ENCODE measurements at regions not wholly inside any gene's neighbourhood (a gene's known extent, or its start where the extent isn't known, plus 50 kb on each side); places are given as distances from the start of the nearest gene placed in this dataset. TPM values are rescaled to one million over a fixed set of nuclear protein-coding genes. Genes with fewer than 3 reads are reported as not detected.

DNA sequence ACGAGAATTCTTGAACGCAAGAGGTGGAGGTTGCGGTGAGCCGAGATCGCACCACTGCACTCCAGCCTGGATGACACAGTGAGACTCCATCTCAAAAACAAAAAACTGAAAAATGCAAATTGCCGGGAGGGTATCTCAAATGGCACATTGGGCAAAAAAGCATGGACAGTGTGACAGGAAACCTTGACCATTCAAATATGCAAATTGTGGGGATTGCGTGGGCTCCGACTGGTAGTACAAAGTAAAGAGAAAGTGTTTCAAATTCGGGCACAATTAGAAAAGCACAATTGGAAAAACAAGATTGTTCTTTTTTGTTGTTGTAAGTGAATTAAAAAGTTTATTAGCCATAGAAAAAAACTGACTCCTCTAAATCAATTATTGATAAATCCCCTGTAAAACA lies 56.7 kb upstream of the NUP160 start:
- Histone ChIP-seq H3K4me2 (ENCODE audit: low read length) (no peak overlapping the region), H3K9me3 (ENCODE audit: low read length) (no peaks in the 10 kb centered on the region), H3K4me3 (ENCODE audit: low read depth, low read length, poor library complexity, severe bottlenecking) (no peak overlapping the region), H2AFZ (ENCODE audit: low read length) (no peak overlapping the region), H4K20me1 (ENCODE audit: insufficient read depth, low read length) (no peaks in the 10 kb centered on the region), H3K36me3 (ENCODE audit: insufficient read depth, low read length) (no peaks in the 10 kb centered on the region), H3K27ac (ENCODE audit: low read depth, low read length, poor library complexity, severe bottlenecking) (no peak overlapping the region), H3K4me1 (ENCODE audit: insufficient read depth, low read length, poor library complexity, severe bottlenecking) (peaks cover 27% of the 10 kb centered on the region), H3K79me2 (ENCODE audit: insufficient read depth, low read depth, low read length) (no peaks in the 10 kb centered on the region), H3K9me2 (ENCODE audit: insufficient read depth, low read length) (no peaks in the 10 kb centered on the region)
- ChIA-PET POLR2A (no interaction called here), CTCF (ENCODE audit: unreplicated experiment) (no interaction called here)
- DNase-seq (ENCODE audit: low spot score): no peak
- TF ChIP-seq, protein P1, sequence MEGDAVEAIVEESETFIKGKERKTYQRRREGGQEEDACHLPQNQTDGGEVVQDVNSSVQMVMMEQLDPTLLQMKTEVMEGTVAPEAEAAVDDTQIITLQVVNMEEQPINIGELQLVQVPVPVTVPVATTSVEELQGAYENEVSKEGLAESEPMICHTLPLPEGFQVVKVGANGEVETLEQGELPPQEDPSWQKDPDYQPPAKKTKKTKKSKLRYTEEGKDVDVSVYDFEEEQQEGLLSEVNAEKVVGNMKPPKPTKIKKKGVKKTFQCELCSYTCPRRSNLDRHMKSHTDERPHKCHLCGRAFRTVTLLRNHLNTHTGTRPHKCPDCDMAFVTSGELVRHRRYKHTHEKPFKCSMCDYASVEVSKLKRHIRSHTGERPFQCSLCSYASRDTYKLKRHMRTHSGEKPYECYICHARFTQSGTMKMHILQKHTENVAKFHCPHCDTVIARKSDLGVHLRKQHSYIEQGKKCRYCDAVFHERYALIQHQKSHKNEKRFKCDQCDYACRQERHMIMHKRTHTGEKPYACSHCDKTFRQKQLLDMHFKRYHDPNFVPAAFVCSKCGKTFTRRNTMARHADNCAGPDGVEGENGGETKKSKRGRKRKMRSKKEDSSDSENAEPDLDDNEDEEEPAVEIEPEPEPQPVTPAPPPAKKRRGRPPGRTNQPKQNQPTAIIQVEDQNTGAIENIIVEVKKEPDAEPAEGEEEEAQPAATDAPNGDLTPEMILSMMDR (conservative IDR thresholded peaks at IDR 0.05; ENCODE audit: low read length): no peak
- no peak for TF ChIP-seq EZH2phosphoT487 (IDR thresholded peaks at IDR 0.05; ENCODE audit: borderline replicate concordance, low read depth, low read length)
- BruUV-seq (replicated peaks): no TSS peak
- intact Hi-C loops (cut with micrococcal nuclease; ENCODE audit: unreplicated experiment): no loop called here

DNA sequence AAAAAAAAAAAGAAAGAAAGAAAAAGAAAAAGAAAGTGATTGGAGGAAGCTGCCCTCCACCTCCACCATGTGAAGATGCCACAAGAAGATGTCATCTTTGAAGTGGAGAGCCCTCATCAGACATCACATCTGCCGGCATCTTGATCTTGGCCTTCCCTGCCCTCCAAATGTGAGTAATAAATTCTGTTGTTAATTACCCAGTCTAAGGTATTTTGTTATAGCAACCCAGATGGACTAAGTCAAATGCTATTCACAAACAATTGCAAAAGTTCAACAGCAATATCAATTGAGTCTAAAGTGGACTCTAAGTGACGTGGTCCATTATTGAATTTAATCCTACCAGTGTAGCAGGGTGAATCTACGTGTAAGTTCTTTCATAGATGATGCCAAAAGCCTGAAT lies 55.9 kb upstream of the NUP160 start:
- Histone ChIP-seq H3K9me3 (ENCODE audit: low read length) (no peaks in the 10 kb centered on the region), H3K9me2 (ENCODE audit: insufficient read depth, low read length) (no peaks in the 10 kb centered on the region), H3K36me3 (ENCODE audit: insufficient read depth, low read length) (no peaks in the 10 kb centered on the region), H3K4me1 (ENCODE audit: insufficient read depth, low read length, poor library complexity, severe bottlenecking) (peaks cover 34% of the 10 kb centered on the region), H4K20me1 (ENCODE audit: insufficient read depth, low read length) (no peaks in the 10 kb centered on the region), H3K4me2 (ENCODE audit: low read length) (no peak overlapping the region), H3K27ac (ENCODE audit: low read depth, low read length, poor library complexity, severe bottlenecking) (no peak overlapping the region), H3K79me2 (ENCODE audit: insufficient read depth, low read depth, low read length) (no peaks in the 10 kb centered on the region), H3K4me3 (ENCODE audit: low read depth, low read length, poor library complexity, severe bottlenecking) (no peak overlapping the region), H2AFZ (ENCODE audit: low read length) (no peak overlapping the region)
- BruUV-seq (replicated peaks): no TSS peak
- intact Hi-C loops (cut with micrococcal nuclease; ENCODE audit: unreplicated experiment): no loop called here
- ChIA-PET CTCF (ENCODE audit: unreplicated experiment) (no interaction called here), POLR2A (interaction anchor here (0.6 to 0.8 kb wide), 3 partner anchors 34 to 197 kb away, joined by 3 read pairs; no protein-coding TSS in a partner anchor)
- TF ChIP-seq, protein P1 (conservative IDR thresholded peaks at IDR 0.05; ENCODE audit: low read length): no peak
- no peak for TF ChIP-seq EZH2phosphoT487 (IDR thresholded peaks at IDR 0.05; ENCODE audit: borderline replicate concordance, low read depth, low read length)
- DNase-seq (ENCODE audit: low spot score): no peak

DNA sequence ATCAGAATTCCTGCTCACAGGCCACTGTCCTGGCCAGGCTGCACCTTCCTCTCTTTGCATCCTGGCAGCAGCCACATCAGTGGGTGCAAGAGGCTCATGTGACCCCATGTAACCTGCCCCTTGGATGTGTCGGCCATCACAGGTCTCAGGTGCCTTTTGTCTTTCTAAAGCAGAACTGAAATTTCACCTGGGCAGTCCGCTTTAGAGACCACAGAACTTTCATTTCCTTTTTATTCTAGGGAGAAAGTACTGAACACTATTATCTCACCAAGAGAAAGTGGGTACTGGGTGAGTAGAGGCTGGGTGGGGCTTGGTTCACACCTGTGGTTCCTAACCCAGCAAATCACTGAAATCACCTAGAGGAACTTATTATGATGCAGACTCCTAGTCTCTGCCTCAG lies 51.7 kb upstream of the NUP160 start:
- Histone ChIP-seq H4K20me1 (ENCODE audit: insufficient read depth, low read length) (no peaks in the 10 kb centered on the region), H3K36me3 (ENCODE audit: insufficient read depth, low read length) (no peaks in the 10 kb centered on the region), H2AFZ (ENCODE audit: low read length) (no peak overlapping the region), H3K4me1 (ENCODE audit: insufficient read depth, low read length, poor library complexity, severe bottlenecking) (peaks cover 27% of the 10 kb centered on the region), H3K79me2 (ENCODE audit: insufficient read depth, low read depth, low read length) (no peaks in the 10 kb centered on the region), H3K4me2 (ENCODE audit: low read length) (peak overlapping the region; percentile 68), H3K4me3 (ENCODE audit: low read depth, low read length, poor library complexity, severe bottlenecking) (peak overlapping the region; percentile 24), H3K9me2 (ENCODE audit: insufficient read depth, low read length) (no peaks in the 10 kb centered on the region), H3K9me3 (ENCODE audit: low read length) (no peaks in the 10 kb centered on the region), H3K27ac (ENCODE audit: low read depth, low read length, poor library complexity, severe bottlenecking) (peak overlapping the region; percentile 49)
- intact Hi-C loops (cut with micrococcal nuclease; ENCODE audit: unreplicated experiment): loop anchor here (1.0 kb wide), 1 partner anchor 42 kb away; no protein-coding TSS in a partner anchor
- no TSS peak for BruUV-seq (replicated peaks)
- TF ChIP-seq, protein P1 (conservative IDR thresholded peaks at IDR 0.05; ENCODE audit: low read length): no peak
- TF ChIP-seq EZH2phosphoT487 (IDR thresholded peaks at IDR 0.05; ENCODE audit: borderline replicate concordance, low read depth, low read length): no peak
- CTCF ChIA-PET (ENCODE audit: unreplicated experiment): no interaction called here
- DNase-seq (ENCODE audit: low spot score): peak; percentile 94
- POLR2A ChIA-PET: interaction anchor here (0.6 kb wide), 2 partner anchors 12 to 159 kb away, joined by 3 to 4 read pairs; no protein-coding TSS in a partner anchor

Small RNA genes lying in the stretch of these regions (small RNA-seq; reads per million reads assigned to genes)
- not detected for gene AC023232.1
